ENCODE measurements at regions not wholly inside any gene's neighbourhood (a gene's known extent, or its start where the extent isn't known, plus 50 kb on each side); places are given as distances from the start of the nearest gene placed in this dataset.

DNA sequence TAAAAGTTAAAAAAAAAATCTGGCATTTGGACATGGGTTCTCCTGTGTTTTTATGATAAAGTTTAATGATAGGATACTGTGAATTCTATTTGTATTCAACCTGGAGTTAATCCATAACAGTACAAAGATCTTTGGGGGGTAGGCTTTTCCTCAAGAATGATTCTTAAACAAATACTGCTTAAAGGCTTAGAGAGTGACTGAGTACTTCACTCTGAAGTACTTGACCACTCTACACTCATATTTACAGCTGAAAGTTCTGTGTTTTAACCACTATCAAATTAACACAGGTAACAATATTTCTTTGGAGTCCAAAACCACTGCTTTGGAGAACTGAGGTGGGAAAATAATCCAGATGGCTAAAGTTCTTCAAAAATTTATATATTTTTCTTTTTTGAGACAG is 74.2 kb upstream of the TMEM168 start:
- TF ChIP-seq, protein P1, sequence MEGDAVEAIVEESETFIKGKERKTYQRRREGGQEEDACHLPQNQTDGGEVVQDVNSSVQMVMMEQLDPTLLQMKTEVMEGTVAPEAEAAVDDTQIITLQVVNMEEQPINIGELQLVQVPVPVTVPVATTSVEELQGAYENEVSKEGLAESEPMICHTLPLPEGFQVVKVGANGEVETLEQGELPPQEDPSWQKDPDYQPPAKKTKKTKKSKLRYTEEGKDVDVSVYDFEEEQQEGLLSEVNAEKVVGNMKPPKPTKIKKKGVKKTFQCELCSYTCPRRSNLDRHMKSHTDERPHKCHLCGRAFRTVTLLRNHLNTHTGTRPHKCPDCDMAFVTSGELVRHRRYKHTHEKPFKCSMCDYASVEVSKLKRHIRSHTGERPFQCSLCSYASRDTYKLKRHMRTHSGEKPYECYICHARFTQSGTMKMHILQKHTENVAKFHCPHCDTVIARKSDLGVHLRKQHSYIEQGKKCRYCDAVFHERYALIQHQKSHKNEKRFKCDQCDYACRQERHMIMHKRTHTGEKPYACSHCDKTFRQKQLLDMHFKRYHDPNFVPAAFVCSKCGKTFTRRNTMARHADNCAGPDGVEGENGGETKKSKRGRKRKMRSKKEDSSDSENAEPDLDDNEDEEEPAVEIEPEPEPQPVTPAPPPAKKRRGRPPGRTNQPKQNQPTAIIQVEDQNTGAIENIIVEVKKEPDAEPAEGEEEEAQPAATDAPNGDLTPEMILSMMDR (IDR thresholded peaks at IDR 0.05) = no peak
- TF ChIP-seq POLR2A (IDR thresholded peaks at IDR 0.05) (no peak), POLR2AphosphoS5 (IDR thresholded peaks at IDR 0.05) (no peak), EP300 (IDR thresholded peaks at IDR 0.05; ENCODE audit: low read depth) (no peak)
